ENCODE measurements at regions not wholly inside any gene's neighbourhood (a gene's known extent, or its start where the extent isn't known, plus 50 kb on each side); places are given as distances from the start of the nearest gene placed in this dataset.

DNA sequence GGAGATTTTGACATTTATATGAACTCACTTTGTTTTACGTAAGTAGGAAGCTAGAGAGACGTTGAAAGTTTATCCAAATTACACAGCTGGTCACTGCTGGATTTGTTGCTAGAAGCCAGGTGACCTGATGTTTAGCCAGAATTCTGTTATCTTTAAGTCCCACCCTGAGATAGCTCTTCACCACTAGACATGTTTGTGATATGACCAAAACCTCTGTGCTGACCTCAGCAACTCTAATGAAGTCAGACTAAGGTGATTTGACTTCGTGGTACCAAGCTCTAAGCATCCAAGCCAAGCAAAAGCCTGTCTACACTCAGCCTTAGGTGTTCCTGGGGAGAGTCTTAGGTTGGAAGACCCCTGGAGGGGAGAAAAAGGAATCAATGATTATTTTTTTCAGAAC lies 102.4 kb downstream of the ARRDC4 start:
- Histone ChIP-seq H3K4me1 (peaks cover 0 to 13% (median 0%) of the 10 kb centered on the region in 6 donors), H3K27me3 (replicated peaks in 1 of 7) (peaks cover 0 to 6% (median 0%) of the 10 kb centered on the region in 7 donors), H3K36me3 (no peaks in the 10 kb centered on the region), H3K9me3 (peaks cover 0 to 30% (median 21%) of the 10 kb centered on the region in 8 donors), H3K4me3 (no peak overlapping the region), H3K27ac (no peak overlapping the region)
- 52 to 81% (median 71%) methylated on average over 3 of the region's 3 CpGs for WGBS, 5 donors
- intact Hi-C loops (cut with DNase I; ENCODE audit: low total_unique reads): no loop called here
- DNase-seq: no peak
- TF ChIP-seq POLR2AphosphoS5 (IDR thresholded peaks at IDR 0.05) (no peak), CTCF (IDR thresholded peaks at IDR 0.05 in 8 of 11, conservative IDR thresholded peaks at IDR 0.05 in 3 of 11) (no peak), POLR2A (IDR thresholded peaks at IDR 0.05) (no peak)

- no peak overlapping the region for H3K4me3 ChIP-seq
- H3K27me3 ChIP-seq (replicated peaks in 1 of 7): peaks cover 0 to 6% (median 0%) of the 10 kb centered on the region in 7 donors
- peaks cover 0 to 25% (median 16%) of the 10 kb centered on the region in 8 donors for H3K9me3 ChIP-seq
- TF ChIP-seq POLR2AphosphoS5 (IDR thresholded peaks at IDR 0.05) (no peak), POLR2A (IDR thresholded peaks at IDR 0.05) (no peak), CTCF (IDR thresholded peaks at IDR 0.05 in 8 of 11, conservative IDR thresholded peaks at IDR 0.05 in 3 of 11) (no peak)
- peaks cover 0 to 14% (median 0%) of the 10 kb centered on the region in 6 donors for H3K4me1 ChIP-seq
- H3K27ac ChIP-seq: no peak overlapping the region
- no peak for DNase-seq
- 47 to 67% (median 55%) methylated on average over 2 of the region's 2 CpGs for WGBS, 5 donors
- intact Hi-C loops (cut with DNase I; ENCODE audit: low total_unique reads): no loop called here
- no peaks in the 10 kb centered on the region for H3K36me3 ChIP-seq
These were observed 102.8 kb downstream of the ARRDC4 start for GRCh38 chr15:98063315-98063714.

GRCh38 chr15:98063871-98064270 lies 103.4 kb downstream of the ARRDC4 start:
- no peaks in the 10 kb centered on the region for H3K36me3 ChIP-seq
- H3K27me3 ChIP-seq (replicated peaks in 1 of 7): peaks cover 0 to 6% (median 0%) of the 10 kb centered on the region in 7 donors
- TF ChIP-seq CTCF (IDR thresholded peaks at IDR 0.05 in 8 of 11, conservative IDR thresholded peaks at IDR 0.05 in 3 of 11) (no peak), POLR2AphosphoS5 (IDR thresholded peaks at IDR 0.05) (no peak), POLR2A (IDR thresholded peaks at IDR 0.05) (no peak)
- intact Hi-C loops (cut with DNase I; ENCODE audit: low total_unique reads): no loop called here
- peaks cover 0 to 19% (median 12%) of the 10 kb centered on the region in 8 donors for H3K9me3 ChIP-seq
- H3K4me1 ChIP-seq: peaks cover 0 to 14% (median 0%) of the 10 kb centered on the region in 6 donors
- DNase-seq: no peak
- no peak overlapping the region for H3K27ac ChIP-seq
- no peak overlapping the region for H3K4me3 ChIP-seq

DNA sequence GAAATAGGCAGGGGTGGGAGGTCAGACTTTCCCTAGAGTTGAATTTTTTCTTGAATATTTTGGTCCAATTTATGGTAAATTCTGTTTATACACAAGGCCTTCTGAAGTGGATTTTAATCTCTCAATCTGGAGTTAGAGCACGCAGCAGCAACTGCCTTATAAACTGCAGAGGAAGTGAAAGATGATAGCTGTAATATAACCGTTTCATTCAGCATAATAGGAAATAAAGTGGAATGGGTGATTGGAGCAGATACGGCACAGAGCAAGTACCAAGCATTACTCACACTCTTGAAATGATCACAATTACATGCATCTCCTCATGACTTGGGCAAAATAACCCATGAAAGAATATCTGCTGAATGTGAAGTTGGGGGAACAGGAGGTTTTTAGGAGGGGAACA lies 106.8 kb downstream of the ARRDC4 start:
- intact Hi-C loops (cut with DNase I; ENCODE audit: low total_unique reads): no loop called here
- no peak overlapping the region for H3K4me3 ChIP-seq
- peaks cover 0 to 7% (median 0%) of the 10 kb centered on the region in 8 donors for H3K9me3 ChIP-seq
- no peak for DNase-seq
- peaks cover 0 to 6% (median 0%) of the 10 kb centered on the region in 7 donors for H3K27me3 ChIP-seq (replicated peaks in 1 of 7)
- 19 to 28% (median 20%) methylated on average over 3 of the region's 3 CpGs for WGBS, 5 donors
- H3K4me1 ChIP-seq: peaks cover 0 to 14% (median 0%) of the 10 kb centered on the region in 6 donors
- H3K36me3 ChIP-seq: no peaks in the 10 kb centered on the region
- H3K27ac ChIP-seq: peak overlapping the region in 6 of 8 donors; percentile 5 to 51 (median 13)
- TF ChIP-seq POLR2AphosphoS5 (IDR thresholded peaks at IDR 0.05) (no peak), CTCF (IDR thresholded peaks at IDR 0.05 in 8 of 11, conservative IDR thresholded peaks at IDR 0.05 in 3 of 11) (no peak), POLR2A (IDR thresholded peaks at IDR 0.05) (no peak)

Data from spleen (tissue), 11 donors.